NOMO-1 treated with dmso at 0.1 percent for 144 hours (cell line): ENCODE measurements at regions not wholly inside any gene's neighbourhood (a gene's known extent, or its start where the extent isn't known, plus 50 kb on each side); places are given as distances from the start of the nearest gene placed in this dataset.

Source experiments
- DNase-seq: peaks from one replicate; lab custom pipeline; 2025; ENCODE audit not compliant: unreplicated experiment; lab: John Stamatoyannopoulos, UW

DNA sequence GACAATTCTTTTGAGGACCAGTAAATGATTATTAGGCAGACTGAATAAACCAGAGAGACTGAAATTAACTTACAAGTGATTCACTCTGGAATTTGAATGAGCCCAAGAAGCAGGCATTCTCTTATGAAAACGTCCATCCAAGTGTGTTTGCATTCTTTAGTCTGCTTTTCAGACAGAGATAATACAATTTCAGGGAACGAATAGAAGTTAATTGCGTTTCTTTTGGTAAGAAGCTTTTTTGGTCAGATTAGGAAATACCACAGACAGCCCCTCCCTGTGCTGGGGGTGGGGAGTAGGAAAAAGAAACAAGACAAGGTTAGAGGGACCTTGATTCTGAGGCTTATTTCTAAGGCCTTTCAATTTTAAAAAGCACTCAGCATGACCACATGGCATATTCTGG lies 874.4 kb downstream of the SUCLG1 start:
- DNase-seq, result no peak

DNA sequence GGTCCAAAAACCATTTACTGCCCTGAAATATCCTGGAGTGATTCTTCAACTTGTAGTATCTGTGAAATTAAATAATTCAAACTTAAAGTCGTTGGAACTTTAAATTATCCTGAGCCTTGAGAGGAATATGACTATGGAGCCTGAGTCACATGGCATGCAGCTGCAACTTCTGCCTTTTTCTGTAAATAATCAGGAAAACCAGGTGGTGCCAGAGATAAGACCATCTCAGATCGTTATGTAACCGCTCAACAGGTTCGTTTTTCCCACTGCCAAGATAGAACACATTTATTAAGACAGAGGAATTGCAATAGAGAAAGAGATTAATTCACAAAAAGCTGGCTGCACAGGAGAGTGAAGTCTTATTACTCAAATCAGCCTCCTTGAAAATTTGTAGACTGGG lies 876.5 kb downstream of the SUCLG1 start:
- no peak for DNase-seq

- DNase-seq, result no peak
Observed at GRCh38 chr2:83579507-83579906, 879.6 kb downstream of the SUCLG1 start.

- no peak for DNase-seq
Observed at GRCh38 chr2:83578405-83578804, 880.7 kb downstream of the SUCLG1 start.

- DNase-seq, result no peak
Observed at GRCh38 chr2:83574614-83575013, 884.5 kb downstream of the SUCLG1 start.

- DNase-seq, result no peak
Observed at GRCh38 chr2:83573060-83573459, 886.0 kb downstream of the SUCLG1 start.

GRCh38 chr2:83572400-83572799 lies 886.7 kb downstream of the SUCLG1 start:
- no peak for DNase-seq

- no peak for DNase-seq
Observed at GRCh38 chr2:83567551-83567950, 891.5 kb downstream of the SUCLG1 start.

GRCh38 chr2:83565626-83566025 lies 893.5 kb downstream of the SUCLG1 start:
- no peak for DNase-seq

DNA sequence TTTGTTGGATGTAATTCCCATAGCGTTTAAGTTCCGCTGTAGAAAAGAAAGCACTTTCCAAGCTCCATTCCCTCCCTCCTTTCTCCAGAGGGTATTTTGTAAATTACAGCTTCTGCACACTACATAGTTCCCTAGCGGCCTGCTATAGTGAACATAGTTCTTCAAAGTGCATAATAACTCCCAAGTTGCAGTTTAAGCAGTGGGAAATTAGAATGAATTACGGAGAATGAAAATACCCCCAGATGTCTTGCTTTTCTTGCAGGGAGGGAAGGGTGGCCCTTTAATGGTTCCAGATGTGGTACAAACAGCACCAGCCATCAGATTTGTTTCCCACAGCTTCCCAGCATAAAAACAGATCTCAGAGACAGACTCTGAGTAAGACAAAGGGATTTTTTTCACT lies 893.9 kb downstream of the SUCLG1 start:
- no peak for DNase-seq

DNA sequence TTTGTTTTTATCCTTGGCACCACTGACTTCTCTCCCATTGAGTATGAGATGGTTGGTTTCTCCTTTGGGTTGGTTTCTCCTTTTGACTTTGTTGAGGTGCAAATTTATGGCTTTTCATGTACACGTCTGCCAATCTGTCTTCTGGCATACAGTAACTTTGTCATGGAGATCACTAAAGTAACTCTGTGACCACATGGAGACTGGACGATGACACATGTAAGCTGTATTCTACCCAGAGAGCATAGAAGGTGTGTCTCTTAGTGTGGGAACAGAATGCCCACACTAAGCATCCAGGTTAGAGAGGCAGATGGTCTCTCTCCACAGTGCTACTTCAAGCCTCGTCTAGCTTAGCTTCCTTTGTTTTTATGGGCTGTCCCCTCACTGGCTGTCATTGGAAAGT lies 897.5 kb downstream of the SUCLG1 start:
- DNase-seq, result no peak

DNA sequence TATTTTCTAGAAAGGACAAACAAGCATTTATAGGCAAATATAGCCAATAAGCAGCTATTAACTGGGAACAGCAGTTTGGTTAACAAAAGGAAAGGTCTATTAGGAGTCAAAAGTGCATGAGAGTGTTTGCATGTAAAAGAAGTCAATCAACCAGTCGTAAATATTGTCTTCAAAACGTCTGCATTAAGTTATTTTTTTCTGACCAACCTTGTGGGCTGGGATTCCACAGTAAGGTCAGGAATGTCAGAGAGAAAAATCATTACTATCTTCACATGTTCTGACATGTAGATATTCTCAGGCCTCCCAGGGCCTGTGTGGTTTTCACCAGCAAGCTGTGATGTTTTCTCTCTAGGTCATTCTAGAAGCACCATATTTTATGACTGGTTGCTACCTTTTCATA lies 922.5 kb downstream of the SUCLG1 start:
- DNase-seq, result no peak

DNA sequence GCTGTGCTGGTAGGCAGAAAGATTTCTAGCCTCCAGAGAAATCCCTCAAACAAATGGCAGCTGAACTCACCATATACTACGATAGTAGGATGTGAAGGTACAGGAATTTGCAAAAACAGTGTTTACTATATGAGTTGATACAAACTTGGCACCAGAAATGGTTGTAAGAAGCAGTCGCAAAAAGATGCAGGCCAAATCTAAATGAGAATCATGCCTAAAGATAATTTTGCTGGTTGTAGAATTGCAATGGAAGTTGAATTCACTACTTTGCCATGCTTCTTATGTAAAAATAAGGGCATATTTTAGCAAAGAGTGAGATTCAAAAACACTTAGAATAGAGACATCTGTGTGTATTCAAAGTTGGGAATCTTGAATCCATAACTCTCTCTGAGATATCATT lies 924.7 kb downstream of the SUCLG1 start:
- no peak for DNase-seq

DNA sequence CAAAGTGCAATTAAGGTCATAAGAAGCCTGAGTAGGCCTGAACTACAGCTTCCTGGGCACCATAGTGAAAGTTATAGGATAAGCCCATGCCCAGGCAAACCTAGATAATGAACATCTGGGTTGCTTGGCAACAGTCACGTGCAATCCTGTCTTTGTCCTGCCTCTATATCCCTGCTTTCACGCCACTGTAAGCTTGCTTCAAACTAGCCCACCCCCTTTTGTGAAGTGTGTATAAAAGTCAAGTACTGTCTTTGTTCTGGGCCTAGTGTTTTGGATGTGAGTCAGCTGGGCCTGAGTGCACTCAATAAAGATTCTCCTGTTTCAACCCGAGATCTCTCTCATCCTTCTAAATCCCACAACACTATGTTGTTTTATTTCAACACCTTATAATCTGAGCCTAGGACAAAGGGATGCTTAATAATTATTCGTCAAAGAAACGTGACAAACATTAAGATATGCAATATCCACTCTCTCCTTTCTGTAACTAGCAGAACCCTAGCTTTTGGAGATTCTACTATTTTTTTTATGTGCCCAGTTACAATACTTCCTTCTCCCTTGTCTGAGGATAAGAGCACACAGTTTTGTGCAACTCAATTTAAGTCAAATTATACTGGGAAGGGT lies 927.8 kb downstream of the SUCLG1 start:
- DNase-seq, result no peak

DNA sequence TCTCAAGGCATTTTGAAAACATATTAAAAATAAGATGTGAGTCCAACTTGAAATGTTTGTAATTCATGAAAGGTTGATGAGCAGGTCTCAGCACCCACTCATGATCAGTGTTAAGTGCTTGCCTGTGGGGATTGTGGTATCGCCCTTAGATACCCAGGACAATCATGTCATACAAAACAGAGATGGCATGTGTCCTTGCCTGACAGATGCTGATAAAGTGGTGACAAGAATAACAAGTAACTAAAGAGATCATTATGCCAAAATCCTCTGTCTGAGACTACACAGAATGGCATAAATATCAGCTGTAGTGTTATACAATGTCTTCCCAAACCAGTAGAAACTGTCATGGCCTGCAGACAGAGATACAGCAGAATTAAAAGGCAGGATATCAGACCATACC lies 930.3 kb downstream of the SUCLG1 start:
- no peak for DNase-seq

- DNase-seq, result no peak
Observed at GRCh38 chr2:83522891-83523493, 936.1 kb downstream of the SUCLG1 start.

DNA sequence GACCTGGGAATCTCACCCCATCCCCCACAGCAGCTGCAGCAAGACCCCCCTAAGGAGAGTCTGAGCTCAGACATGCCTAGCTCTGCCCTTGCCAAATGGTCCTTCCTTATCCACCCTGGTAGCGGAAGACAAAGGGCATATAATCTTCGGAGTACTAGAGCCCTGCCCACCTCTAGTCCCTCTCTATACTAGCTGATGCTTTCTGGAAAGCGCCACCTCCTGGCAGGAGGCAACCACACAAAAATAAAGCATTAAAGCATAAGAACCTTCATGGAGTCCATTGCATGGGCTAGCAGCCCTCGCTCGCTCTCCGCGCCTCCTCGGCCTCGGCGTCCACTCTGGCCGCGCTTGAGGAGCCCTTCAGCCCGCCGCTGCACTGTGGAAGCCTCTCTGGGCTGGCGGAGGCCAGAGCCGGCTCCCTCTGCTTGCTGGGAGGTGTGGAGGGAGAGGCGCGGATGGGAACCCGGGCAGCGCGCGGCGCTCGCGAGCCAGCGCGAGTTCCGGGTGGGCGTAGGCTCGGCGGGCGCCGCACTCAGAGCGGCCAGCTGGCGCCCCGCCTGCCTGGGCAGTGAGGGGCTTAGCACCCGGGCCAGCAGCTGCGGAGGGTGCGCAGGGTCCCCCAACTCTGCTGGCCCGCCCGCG lies 941.2 kb downstream of the SUCLG1 start:
- DNase-seq, result no peak

GRCh38 chr2:83516503-83516902 lies 942.6 kb downstream of the SUCLG1 start:
- no peak for DNase-seq

- DNase-seq, result no peak
Observed at GRCh38 chr2:83487451-83487850, 971.6 kb downstream of the SUCLG1 start.

GRCh38 chr2:83481436-83481835 lies 977.6 kb downstream of the SUCLG1 start:
- DNase-seq, result no peak

GRCh38 chr2:83478037-83478436 lies 981.0 kb downstream of the SUCLG1 start:
- no peak for DNase-seq

GRCh38 chr2:83475371-83475770 lies 983.7 kb downstream of the SUCLG1 start:
- DNase-seq, result no peak

- no peak for DNase-seq
Observed at GRCh38 chr2:83471655-83472054, 987.4 kb downstream of the SUCLG1 start.
